ENCODE measurements at regions not wholly inside any gene's neighbourhood (a gene's known extent, or its start where the extent isn't known, plus 50 kb on each side); places are given as distances from the start of the nearest gene placed in this dataset.

DNA sequence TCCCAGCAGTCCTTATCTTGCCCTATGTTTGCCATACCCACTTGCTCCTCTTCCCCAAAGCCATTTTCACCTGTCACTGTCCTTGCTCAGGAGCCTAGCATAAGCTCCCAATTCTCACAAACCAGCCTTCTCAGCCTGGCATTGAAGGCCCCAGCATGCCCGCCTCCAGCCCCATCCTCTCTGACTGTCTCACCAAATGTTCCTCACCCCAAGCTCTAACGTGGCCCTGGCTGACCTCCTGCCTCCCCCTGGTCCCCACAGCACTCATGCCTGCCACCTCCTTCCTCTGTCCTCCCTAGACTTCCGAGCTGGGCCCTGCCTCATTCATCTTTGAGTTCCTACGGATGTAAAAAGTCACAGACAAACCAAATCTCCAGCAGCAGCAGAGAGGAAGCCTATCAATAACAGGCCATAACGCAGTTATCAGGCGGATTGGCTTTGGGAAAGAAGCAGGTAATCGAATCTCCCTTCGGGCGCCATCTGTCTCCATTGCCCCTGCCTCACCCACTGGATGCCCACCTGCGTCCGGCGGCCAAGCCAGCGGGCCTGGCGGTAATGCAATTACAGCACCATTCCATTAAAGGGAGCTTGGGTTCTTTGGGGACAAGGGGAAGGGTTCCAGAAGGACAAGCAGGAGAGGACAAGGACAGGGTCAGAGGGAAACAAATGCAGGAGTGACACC is 104.4 kb downstream of the MRPL14 start:
- Mint-ChIP-seq H3K27me3 (ENCODE audit: insufficient read depth, unreplicated experiment) (no peaks in the 10 kb centered on the region), H3K27ac (ENCODE audit: low read depth, unreplicated experiment) (peak overlapping the region; percentile 17), H3K4me3 (ENCODE audit: unreplicated experiment) (no peak overlapping the region), H3K4me1 (ENCODE audit: insufficient read depth, unreplicated experiment) (peaks cover 19% of the 10 kb centered on the region), H3K9me3 (ENCODE audit: unreplicated experiment) (no peaks in the 10 kb centered on the region), H3K36me3 (ENCODE audit: insufficient read depth, unreplicated experiment) (no peaks in the 10 kb centered on the region)
- POLR2A ChIA-PET, result no interaction called here
- no peak for DNase-seq (ENCODE audit: unreplicated experiment)
- TF ChIP-seq, protein P1, sequence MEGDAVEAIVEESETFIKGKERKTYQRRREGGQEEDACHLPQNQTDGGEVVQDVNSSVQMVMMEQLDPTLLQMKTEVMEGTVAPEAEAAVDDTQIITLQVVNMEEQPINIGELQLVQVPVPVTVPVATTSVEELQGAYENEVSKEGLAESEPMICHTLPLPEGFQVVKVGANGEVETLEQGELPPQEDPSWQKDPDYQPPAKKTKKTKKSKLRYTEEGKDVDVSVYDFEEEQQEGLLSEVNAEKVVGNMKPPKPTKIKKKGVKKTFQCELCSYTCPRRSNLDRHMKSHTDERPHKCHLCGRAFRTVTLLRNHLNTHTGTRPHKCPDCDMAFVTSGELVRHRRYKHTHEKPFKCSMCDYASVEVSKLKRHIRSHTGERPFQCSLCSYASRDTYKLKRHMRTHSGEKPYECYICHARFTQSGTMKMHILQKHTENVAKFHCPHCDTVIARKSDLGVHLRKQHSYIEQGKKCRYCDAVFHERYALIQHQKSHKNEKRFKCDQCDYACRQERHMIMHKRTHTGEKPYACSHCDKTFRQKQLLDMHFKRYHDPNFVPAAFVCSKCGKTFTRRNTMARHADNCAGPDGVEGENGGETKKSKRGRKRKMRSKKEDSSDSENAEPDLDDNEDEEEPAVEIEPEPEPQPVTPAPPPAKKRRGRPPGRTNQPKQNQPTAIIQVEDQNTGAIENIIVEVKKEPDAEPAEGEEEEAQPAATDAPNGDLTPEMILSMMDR (IDR thresholded peaks at IDR 0.05; ENCODE audit: unreplicated experiment), result no peak
- BruUV-seq (replicated peaks), result no TSS peak
- CTCF ChIA-PET, result interaction anchor here (0.5 to 1.2 kb wide), 3 partner anchors 35 to 99 kb away, joined by 3 read pairs; no protein-coding TSS in a partner anchor
- intact Hi-C loops (cut with micrococcal nuclease), result no loop called here

DNA sequence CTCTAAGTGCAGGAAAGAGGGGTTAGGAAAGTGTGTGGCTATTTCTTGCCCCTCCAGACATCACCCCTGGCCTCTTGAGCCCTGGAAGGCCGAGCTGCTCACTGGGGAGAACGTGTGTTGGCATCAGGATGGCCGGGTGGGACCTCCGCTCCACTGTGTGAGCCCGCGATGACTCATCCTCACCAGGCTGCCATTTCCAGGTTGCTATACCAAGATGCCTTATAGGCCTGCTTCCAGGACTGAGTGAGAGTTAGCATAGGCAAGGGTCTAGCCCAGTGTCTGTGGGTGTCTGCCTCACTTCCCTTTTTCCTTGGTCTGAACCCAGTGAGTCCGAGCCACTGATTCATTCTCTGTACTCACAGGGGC is 105.0 kb downstream of the MRPL14 start:
- intact Hi-C loops (cut with micrococcal nuclease), result no loop called here
- H3K36me3 Mint-ChIP-seq (ENCODE audit: insufficient read depth, unreplicated experiment), result no peaks in the 10 kb centered on the region
- ChIA-PET POLR2A (no interaction called here), CTCF (interaction anchor here (0.7 to 1.2 kb wide), 2 partner anchors 34 to 43 kb away, joined by 3 read pairs; no protein-coding TSS in a partner anchor)
- peak overlapping the region; percentile 17 for H3K27ac Mint-ChIP-seq (ENCODE audit: low read depth, unreplicated experiment)
- BruUV-seq (replicated peaks), result no TSS peak
- no peak overlapping the region for H3K4me3 Mint-ChIP-seq (ENCODE audit: unreplicated experiment)
- no peaks in the 10 kb centered on the region for H3K27me3 Mint-ChIP-seq (ENCODE audit: insufficient read depth, unreplicated experiment)
- peaks cover 19% of the 10 kb centered on the region for H3K4me1 Mint-ChIP-seq (ENCODE audit: insufficient read depth, unreplicated experiment)
- TF ChIP-seq, protein P1 (IDR thresholded peaks at IDR 0.05; ENCODE audit: unreplicated experiment), result no peak
- no peaks in the 10 kb centered on the region for H3K9me3 Mint-ChIP-seq (ENCODE audit: unreplicated experiment)
- peak; percentile 52 for DNase-seq (ENCODE audit: unreplicated experiment)

DNA sequence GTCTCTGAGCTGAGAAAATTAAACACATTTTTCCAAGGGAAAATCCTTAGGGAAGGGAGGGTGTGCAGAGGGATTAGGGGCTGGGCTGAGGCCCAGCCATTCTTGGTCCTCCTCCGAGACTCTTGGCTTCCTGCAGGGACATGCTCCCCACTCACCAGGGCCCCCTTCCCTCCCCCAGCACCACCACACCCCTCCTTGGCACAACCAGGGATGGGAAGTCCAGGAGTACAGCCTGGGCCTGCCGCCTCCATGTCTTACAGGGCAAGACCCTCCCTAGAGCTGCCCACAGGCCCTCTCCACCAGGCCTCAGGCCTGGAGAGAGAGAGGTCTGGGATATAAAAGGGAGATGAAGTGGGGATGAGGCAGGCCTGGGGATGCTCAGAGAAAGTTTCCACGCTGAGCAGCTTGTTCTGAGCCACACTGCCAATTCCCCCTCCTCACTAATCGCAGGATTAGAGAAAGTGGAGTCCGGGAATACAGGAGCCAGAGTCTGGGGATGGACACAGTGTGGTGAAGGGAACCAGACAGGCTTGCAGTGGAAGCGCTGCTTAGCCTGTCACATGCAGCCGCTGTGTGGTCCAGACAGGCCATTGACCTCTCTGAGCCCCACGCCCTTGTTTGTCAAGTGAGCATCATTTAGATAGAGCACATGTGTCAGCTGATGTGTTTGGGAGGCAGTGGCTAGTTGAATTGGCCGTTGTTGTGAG is 105.5 kb downstream of the MRPL14 start:
- Mint-ChIP-seq H3K27ac (ENCODE audit: low read depth, unreplicated experiment) (no peak overlapping the region), H3K9me3 (ENCODE audit: unreplicated experiment) (no peaks in the 10 kb centered on the region), H3K4me1 (ENCODE audit: insufficient read depth, unreplicated experiment) (peaks cover 22% of the 10 kb centered on the region), H3K36me3 (ENCODE audit: insufficient read depth, unreplicated experiment) (no peaks in the 10 kb centered on the region), H3K27me3 (ENCODE audit: insufficient read depth, unreplicated experiment) (no peaks in the 10 kb centered on the region), H3K4me3 (ENCODE audit: unreplicated experiment) (no peak overlapping the region)
- DNase-seq (ENCODE audit: unreplicated experiment), result no peak
- TF ChIP-seq, protein P1 (IDR thresholded peaks at IDR 0.05; ENCODE audit: unreplicated experiment), result no peak
- no TSS peak for BruUV-seq (replicated peaks)
- CTCF ChIA-PET, result interaction anchor here (0.7 to 1.2 kb wide), 2 partner anchors 34 to 44 kb away, joined by 3 read pairs; no protein-coding TSS in a partner anchor
- intact Hi-C loops (cut with micrococcal nuclease), result no loop called here
- POLR2A ChIA-PET, result interaction anchor here (0.5 kb wide), 1 partner anchor 10 kb away, joined by 3 read pairs; no protein-coding TSS in a partner anchor

DNA sequence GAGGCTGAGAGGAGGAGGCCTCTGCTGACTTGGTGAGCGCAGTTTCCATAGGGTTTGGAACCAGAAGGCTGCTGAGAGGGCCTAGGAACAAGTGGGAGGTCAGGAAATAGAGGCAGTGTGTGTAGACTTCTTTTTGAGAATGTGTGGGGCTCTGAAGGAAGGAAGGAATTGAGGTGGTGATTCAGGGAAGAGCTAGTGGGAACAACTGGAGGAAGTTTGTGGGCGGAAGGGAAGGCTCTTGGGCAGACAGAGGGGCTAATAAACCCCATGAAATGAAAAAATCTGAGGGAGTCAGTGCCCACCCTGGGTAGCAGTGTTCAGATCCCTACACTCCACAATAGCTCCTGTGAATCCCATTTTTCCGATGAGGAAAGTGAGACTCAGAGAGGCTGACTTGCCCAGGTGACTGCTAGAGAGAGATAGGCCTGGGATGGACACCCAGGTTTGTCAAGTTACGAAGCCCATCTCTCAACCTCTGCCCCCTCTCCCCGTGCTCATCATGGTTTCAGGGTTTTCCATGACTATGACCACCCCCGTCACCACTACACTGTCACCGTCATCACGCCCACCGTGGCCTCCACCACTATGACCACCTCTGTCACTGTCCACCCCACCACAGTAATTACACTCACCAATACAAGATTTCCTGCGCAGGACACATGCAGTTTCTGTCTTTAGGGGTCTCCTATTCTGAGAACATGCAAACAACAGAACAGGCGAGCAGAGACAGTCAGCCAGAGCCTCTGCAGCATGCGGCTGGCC is 106.4 kb downstream of the MRPL14 start:
- DNase-seq (ENCODE audit: unreplicated experiment), result no peak
- intact Hi-C loops (cut with micrococcal nuclease), result no loop called here
- H3K9me3 Mint-ChIP-seq (ENCODE audit: unreplicated experiment), result no peaks in the 10 kb centered on the region
- H3K36me3 Mint-ChIP-seq (ENCODE audit: insufficient read depth, unreplicated experiment), result no peaks in the 10 kb centered on the region
- no peak overlapping the region for H3K4me3 Mint-ChIP-seq (ENCODE audit: unreplicated experiment)
- ChIA-PET CTCF (no interaction called here), POLR2A (interaction anchor here (0.5 to 0.6 kb wide), 2 partner anchors 9 to 1804 kb away, joined by 3 to 4 read pairs; no protein-coding TSS in a partner anchor)
- H3K4me1 Mint-ChIP-seq (ENCODE audit: insufficient read depth, unreplicated experiment), result peaks cover 28% of the 10 kb centered on the region
- H3K27me3 Mint-ChIP-seq (ENCODE audit: insufficient read depth, unreplicated experiment), result no peaks in the 10 kb centered on the region
- H3K27ac Mint-ChIP-seq (ENCODE audit: low read depth, unreplicated experiment), result no peak overlapping the region
- BruUV-seq (replicated peaks), result no TSS peak
- TF ChIP-seq, protein P1 (IDR thresholded peaks at IDR 0.05; ENCODE audit: unreplicated experiment), result no peak

Data from MCF 10A (cell line).